ENCODE measurements at regions not wholly inside any gene's neighbourhood (a gene's known extent, or its start where the extent isn't known, plus 50 kb on each side); places are given as distances from the start of the nearest gene placed in this dataset.
A peak's percentile ranks its signal among the peaks of the same experiment; 100 is the strongest.

DNA sequence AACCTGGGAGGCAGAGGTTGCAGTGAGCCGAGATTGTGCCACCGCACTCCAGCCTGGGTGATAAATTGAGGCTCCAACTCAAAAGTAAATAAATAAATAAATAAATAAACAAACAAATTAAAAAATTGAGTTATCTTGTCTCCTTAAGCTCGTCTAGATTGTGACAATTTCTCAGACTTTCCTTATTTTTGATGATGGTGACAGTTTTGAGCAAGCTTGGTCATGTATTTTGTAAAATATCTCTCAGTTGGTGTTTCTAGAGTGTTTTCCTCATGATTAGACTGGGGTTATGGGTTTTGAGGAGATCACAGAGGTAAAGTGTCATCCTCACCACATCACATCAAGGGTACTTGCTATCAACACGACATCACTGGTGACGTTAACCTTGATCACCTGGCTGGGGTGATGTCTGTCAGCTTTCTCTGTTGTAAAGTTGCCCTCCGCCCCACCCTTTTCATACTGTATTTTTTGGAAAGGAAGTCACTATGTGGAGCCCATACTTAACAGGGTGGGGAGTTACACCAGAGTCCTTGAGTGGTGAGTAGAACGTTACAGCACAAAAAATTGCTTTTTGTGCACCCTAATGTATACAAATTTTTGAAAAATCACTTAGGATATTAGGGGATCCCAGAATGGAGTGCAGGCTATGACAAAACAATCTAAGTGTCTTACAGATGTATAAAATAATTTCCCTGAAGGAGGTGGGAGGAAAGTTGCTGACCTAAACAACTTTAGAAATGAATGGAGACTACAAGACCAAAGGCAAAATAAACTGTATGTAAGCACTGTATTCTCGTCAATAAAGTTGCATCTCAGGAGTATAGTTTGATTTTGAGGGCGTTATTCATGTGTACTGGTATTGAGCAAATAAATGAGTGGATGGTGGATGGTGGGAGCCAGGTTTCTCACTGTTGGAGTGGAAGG, 116.4 kb upstream of the SGK1 start:
- TF ChIP-seq MAFK (IDR thresholded peaks at IDR 0.05; ENCODE audit: low read length) (peak; percentile 64), ZBTB1 (CRISPR knock-in tag; IDR thresholded peaks at IDR 0.05; ENCODE audit: borderline replicate concordance, low read depth) (no peak), MAFF (IDR thresholded peaks at IDR 0.05; ENCODE audit: low read length) (peak; percentile 49), ZNF316 (IDR thresholded peaks at IDR 0.05) (peak; percentile 84), C11orf30 (IDR thresholded peaks at IDR 0.05; ENCODE audit: low read depth) (peak; percentile 58), SMARCA4 (IDR thresholded peaks at IDR 0.05) (no peak), RBM39 (optimal IDR thresholded peaks at IDR 0.05; ENCODE audit: low read depth, low read length) (no peak), MAFG (tag; conservative IDR thresholded peaks at IDR 0.05) (peak; percentile 47; the same call in 1 of the 2 replicates), ZNF175 (CRISPR knock-in tag; IDR thresholded peaks at IDR 0.05; ENCODE audit: low read depth) (no peak)
- TF ChIP-seq, protein P1, sequence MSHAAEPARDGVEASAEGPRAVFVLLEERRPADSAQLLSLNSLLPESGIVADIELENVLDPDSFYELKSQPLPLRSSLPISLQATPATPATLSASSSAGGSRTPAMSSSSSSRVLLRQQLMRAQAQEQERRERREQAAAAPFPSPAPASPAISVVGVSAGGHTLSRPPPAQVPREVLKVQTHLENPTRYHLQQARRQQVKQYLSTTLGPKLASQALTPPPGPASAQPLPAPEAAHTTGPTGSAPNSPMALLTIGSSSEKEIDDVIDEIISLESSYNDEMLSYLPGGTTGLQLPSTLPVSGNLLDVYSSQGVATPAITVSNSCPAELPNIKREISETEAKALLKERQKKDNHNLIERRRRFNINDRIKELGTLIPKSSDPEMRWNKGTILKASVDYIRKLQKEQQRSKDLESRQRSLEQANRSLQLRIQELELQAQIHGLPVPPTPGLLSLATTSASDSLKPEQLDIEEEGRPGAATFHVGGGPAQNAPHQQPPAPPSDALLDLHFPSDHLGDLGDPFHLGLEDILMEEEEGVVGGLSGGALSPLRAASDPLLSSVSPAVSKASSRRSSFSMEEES (CRISPR knock-in tag; IDR thresholded peaks at IDR 0.05) = no peak
- POLR2A ChIA-PET = no interaction called here
- CTCF ChIA-PET (ENCODE audit: low intra/inter-chr PET ratio) = no interaction called here

More for the DNA sequence above, 116.4 kb upstream of the SGK1 start:
- no peaks in the 10 kb centered on the region for H3K9me1 ChIP-seq (ENCODE audit: control insufficient read depth, insufficient read depth, low read length)
- ATAC-seq = no peak
- H4K20me1 ChIP-seq (replicated peaks; ENCODE audit: control insufficient read depth, insufficient read depth, low read length) = no peaks in the 10 kb centered on the region
- H3K4me1 ChIP-seq (replicated peaks in 1 of 2; ENCODE audit: control insufficient read depth in 2 of 2, insufficient read depth in 2 of 2, low read length in 2 of 2) = peaks cover 0 to 21% of the 10 kb centered on the region in 2 experiments; a peak in 3 of 5 replicates
- intact Hi-C loops (cut with micrococcal nuclease) = no loop called here
- no peaks in the 10 kb centered on the region for H3K9me3 ChIP-seq (replicated peaks; ENCODE audit: control insufficient read depth, insufficient read depth, low read depth, low read length)
- no peaks in the 10 kb centered on the region for H3K36me3 ChIP-seq (ENCODE audit: control insufficient read depth, insufficient read depth, low read length)
- WGBS (ENCODE audit: insufficient coverage, low coverage, missing lambda C conversion rate) = 46% methylated on average over 9 of the region's 9 CpGs
- H3K27ac ChIP-seq (ENCODE audit: extremely low read depth, low read depth, low read length) = no peak overlapping the region
- no peak overlapping the region for H3K4me3 ChIP-seq
- no peak for FAIRE-seq
- H3K27me3 ChIP-seq (ENCODE audit: control insufficient read depth in 2 of 2, insufficient read depth in 2 of 2, low read length in 2 of 2) = no peaks in the 10 kb centered on the region; a peak in 1 of 5 replicates
- no peak overlapping the region for H3K9ac ChIP-seq (ENCODE audit: insufficient read depth in 1 of 2, low read depth in 2 of 2, low read length in 2 of 2)
- DNase-seq (ENCODE audit: extremely low read depth in 1 of 4, low spot score in 3 of 4) = no peak
- no peak overlapping the region for H2AFZ ChIP-seq (ENCODE audit: low read depth, low read length)
- H3K4me2 ChIP-seq (ENCODE audit: insufficient read depth, low read length) = no peak overlapping the region
- in situ Hi-C loops (cut with MboI) = no loop called here
- BruUV-seq (replicated peaks) = no TSS peak
- H3K79me2 ChIP-seq (ENCODE audit: control insufficient read depth, insufficient read depth, low read length) = no peaks in the 10 kb centered on the region
